ENCODE measurements at regions not wholly inside any gene's neighbourhood (a gene's known extent, or its start where the extent isn't known, plus 50 kb on each side); places are given as distances from the start of the nearest gene placed in this dataset.

GRCh38 chr2:39852831-39853230 is 73.8 kb upstream of the THUMPD2 start:
- TF ChIP-seq CTCF (conservative IDR thresholded peaks at IDR 0.05; ENCODE audit: low read depth, low read length): no peak
- TF ChIP-seq RFX5 (IDR thresholded peaks at IDR 0.05; ENCODE audit: low read depth, low read length): no peak
- TF ChIP-seq MXI1 (IDR thresholded peaks at IDR 0.05; ENCODE audit: borderline replicate concordance, low read depth, low read length): no peak
